ENCODE measurements at regions not wholly inside any gene's neighbourhood (a gene's known extent, or its start where the extent isn't known, plus 50 kb on each side); places are given as distances from the start of the nearest gene placed in this dataset.

DNA sequence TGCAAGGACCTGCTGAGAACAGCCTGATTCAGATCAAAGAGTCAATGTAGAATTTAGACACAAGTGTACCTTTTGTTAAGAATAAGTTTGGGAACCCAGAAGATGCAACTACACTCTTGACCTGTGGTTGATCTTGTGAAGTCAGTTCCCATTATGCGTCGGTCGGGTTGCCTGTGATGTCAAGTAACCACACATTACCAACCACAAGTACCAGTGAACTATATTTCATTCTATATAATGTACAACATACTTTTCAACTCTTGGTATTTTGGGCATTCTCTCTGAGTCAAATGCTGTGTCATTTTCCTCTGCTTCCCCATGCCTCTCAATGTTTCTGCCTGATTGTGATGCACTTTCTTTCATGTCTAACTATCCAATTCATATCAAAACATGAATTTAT, 426.2 kb downstream of the ETV1 start:
- Mint-ChIP-seq H3K36me3 (ENCODE audit: insufficient read depth, unreplicated experiment) (no peaks in the 10 kb centered on the region), H3K4me3 (ENCODE audit: low read depth, unreplicated experiment) (no peak overlapping the region), H3K9me3 (ENCODE audit: low read depth, unreplicated experiment) (peaks cover 6% of the 10 kb centered on the region), H3K4me1 (ENCODE audit: low read depth, unreplicated experiment) (no peaks in the 10 kb centered on the region), H3K27me3 (ENCODE audit: unreplicated experiment) (no peaks in the 10 kb centered on the region), H3K27ac (ENCODE audit: unreplicated experiment) (no peak overlapping the region)
- TF ChIP-seq CTCF (IDR thresholded peaks at IDR 0.05; ENCODE audit: unreplicated experiment) = no peak
- intact Hi-C loops (cut with micrococcal nuclease; ENCODE audit: unreplicated experiment) = no loop called here
- no TSS peak for BruUV-seq (replicated peaks)
- no peak for DNase-seq
- CTCF ChIA-PET = no interaction called here

DNA sequence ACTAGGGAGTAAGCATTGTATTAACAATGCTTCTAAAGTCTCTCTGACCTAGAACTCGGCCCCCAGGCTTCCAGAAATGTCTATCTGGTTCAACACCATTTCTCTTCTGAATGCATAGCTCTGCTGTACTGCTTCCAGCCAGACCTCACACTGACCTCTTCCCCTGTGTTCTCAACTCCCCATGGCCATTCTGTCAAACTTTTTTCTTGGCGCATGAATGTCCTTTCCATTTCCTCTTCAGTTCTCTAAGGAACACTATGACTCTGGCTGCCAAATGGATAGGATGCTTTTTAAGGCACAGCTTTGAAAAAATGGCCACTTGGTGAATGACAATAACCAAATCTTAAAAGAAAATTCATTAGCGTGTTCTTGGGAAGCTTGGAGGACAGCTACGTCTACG, 425.8 kb downstream of the ETV1 start:
- no TSS peak for BruUV-seq (replicated peaks)
- intact Hi-C loops (cut with micrococcal nuclease; ENCODE audit: unreplicated experiment) = no loop called here
- Mint-ChIP-seq H3K27ac (ENCODE audit: unreplicated experiment) (no peak overlapping the region), H3K36me3 (ENCODE audit: insufficient read depth, unreplicated experiment) (no peaks in the 10 kb centered on the region), H3K4me3 (ENCODE audit: low read depth, unreplicated experiment) (no peak overlapping the region), H3K27me3 (ENCODE audit: unreplicated experiment) (no peaks in the 10 kb centered on the region), H3K9me3 (ENCODE audit: low read depth, unreplicated experiment) (peaks cover 6% of the 10 kb centered on the region), H3K4me1 (ENCODE audit: low read depth, unreplicated experiment) (no peaks in the 10 kb centered on the region)
- DNase-seq = no peak
- CTCF ChIA-PET = no interaction called here
- no peak for TF ChIP-seq CTCF (IDR thresholded peaks at IDR 0.05; ENCODE audit: unreplicated experiment)

DNA sequence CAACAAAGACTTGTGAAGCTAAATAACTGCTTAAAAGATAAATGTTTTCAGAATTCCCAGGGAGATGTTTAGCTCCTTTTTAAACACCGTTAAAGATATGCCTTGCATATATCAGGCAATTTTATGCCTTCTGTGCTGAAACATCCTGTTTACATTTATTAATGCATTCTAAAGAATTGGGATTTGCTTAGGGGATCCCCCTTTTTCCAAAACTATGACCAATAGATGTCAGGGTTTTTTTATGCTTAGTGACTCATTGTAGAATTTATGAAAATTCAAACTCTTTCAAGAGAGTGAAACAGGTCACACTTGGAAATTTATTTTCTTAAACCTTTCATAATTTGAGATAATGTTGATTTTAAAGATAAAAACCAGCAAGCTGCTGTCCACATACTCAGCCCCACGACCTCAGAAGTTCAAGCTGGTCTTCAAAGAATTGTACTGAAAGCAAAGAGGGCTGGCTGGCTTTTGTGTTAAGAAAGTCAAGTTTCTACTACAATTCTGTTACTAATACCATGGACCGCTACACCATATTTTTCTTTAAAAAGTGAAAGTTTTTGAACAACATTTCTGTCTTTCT, 411.8 kb downstream of the ETV1 start:
- Mint-ChIP-seq H3K36me3 (ENCODE audit: insufficient read depth, unreplicated experiment) (no peaks in the 10 kb centered on the region), H3K4me3 (ENCODE audit: low read depth, unreplicated experiment) (no peak overlapping the region), H3K27ac (ENCODE audit: unreplicated experiment) (no peak overlapping the region), H3K4me1 (ENCODE audit: low read depth, unreplicated experiment) (no peaks in the 10 kb centered on the region), H3K9me3 (ENCODE audit: low read depth, unreplicated experiment) (no peaks in the 10 kb centered on the region), H3K27me3 (ENCODE audit: unreplicated experiment) (no peaks in the 10 kb centered on the region)
- TF ChIP-seq CTCF (IDR thresholded peaks at IDR 0.05; ENCODE audit: unreplicated experiment) = no peak
- no peak for DNase-seq
- CTCF ChIA-PET = no interaction called here
- intact Hi-C loops (cut with micrococcal nuclease; ENCODE audit: unreplicated experiment) = no loop called here
- no TSS peak for BruUV-seq (replicated peaks)

DNA sequence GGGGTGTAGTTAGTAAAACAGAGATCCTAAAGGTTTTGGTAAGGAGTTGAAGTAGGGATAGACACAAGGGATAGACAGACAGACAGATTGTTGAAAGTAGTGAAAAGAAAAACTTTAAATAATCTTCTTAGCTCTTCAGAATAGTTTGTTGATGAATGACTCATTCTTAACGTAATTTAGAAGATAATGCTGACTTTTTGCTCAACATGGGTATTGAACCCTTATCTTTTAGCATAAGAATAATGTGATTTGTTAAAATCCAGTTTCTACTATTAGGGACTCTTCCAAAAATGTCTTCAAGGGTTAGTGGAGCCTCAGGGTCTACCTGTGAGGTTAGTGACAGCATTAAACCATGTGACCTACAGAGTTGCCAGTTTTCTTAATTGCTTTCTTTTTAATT, 411.2 kb downstream of the ETV1 start:
- no peaks in the 10 kb centered on the region for H3K27me3 Mint-ChIP-seq (ENCODE audit: unreplicated experiment)
- BruUV-seq (replicated peaks) = no TSS peak
- no peaks in the 10 kb centered on the region for H3K36me3 Mint-ChIP-seq (ENCODE audit: insufficient read depth, unreplicated experiment)
- no peak overlapping the region for H3K4me3 Mint-ChIP-seq (ENCODE audit: low read depth, unreplicated experiment)
- H3K4me1 Mint-ChIP-seq (ENCODE audit: low read depth, unreplicated experiment) = no peaks in the 10 kb centered on the region
- H3K27ac Mint-ChIP-seq (ENCODE audit: unreplicated experiment) = no peak overlapping the region
- CTCF ChIA-PET = no interaction called here
- no peak for TF ChIP-seq CTCF (IDR thresholded peaks at IDR 0.05; ENCODE audit: unreplicated experiment)
- no peak for DNase-seq
- intact Hi-C loops (cut with micrococcal nuclease; ENCODE audit: unreplicated experiment) = no loop called here
- H3K9me3 Mint-ChIP-seq (ENCODE audit: low read depth, unreplicated experiment) = no peaks in the 10 kb centered on the region
